RWPE2 (cell line): ENCODE measurements at regions not wholly inside any gene's neighbourhood (a gene's known extent, or its start where the extent isn't known, plus 50 kb on each side); places are given as distances from the start of the nearest gene placed in this dataset.

Source experiments
- ATAC-seq: fragments of 200-7000 bp; cut with Tn5 transposase; 3 replicates; pipeline ENCODE4 v1.9.1; 2021; ENCODE audit warnings: low read depth
- DNase-seq: peaks from one replicate; pipeline ENCODE4 v3.0.0-alpha.2; 2020; ENCODE audit warnings: low spot score
- H3K27ac ChIP-seq: fragments of 450-650 bp; 2 replicates; pipeline ENCODE4 v1.5.1; 2017; ENCODE audit warnings: mild to moderate bottlenecking; ENCODE audit not compliant: poor library complexity, severe bottlenecking
- H3K27me3 ChIP-seq: fragments of 250-450 bp; sonication (Bioruptor Pico); 2 replicates; pipeline ENCODE4 v1.5.1; 2021; ENCODE audit warnings: mild to moderate bottlenecking, moderate library complexity; ENCODE audit not compliant: insufficient read depth, poor library complexity, severe bottlenecking
- H3K36me3 ChIP-seq: fragments of 250-450 bp; sonication (Bioruptor Pico); 2 replicates; pipeline ENCODE4 v1.5.1; 2020; ENCODE audit warnings: low read depth, mild to moderate bottlenecking, moderate library complexity
- H3K4me1 ChIP-seq: fragments of 250-450 bp; sonication (Bioruptor Pico); 2 replicates; pipeline ENCODE4 v1.5.1; 2021; ENCODE audit warnings: mild to moderate bottlenecking, moderate library complexity; ENCODE audit not compliant: insufficient read depth, poor library complexity, severe bottlenecking
- H3K4me3 ChIP-seq: fragments of 250-450 bp; sonication (Bioruptor Pico); 2 replicates; pipeline ENCODE4 v1.5.1; 2021; ENCODE audit warnings: mild to moderate bottlenecking, moderate library complexity; ENCODE audit not compliant: severe bottlenecking
- H3K9me3 ChIP-seq: fragments of 250-450 bp; sonication (Bioruptor Pico); 2 replicates; pipeline ENCODE4 v1.5.1; 2021; ENCODE audit warnings: mild to moderate bottlenecking, moderate library complexity; ENCODE audit not compliant: severe bottlenecking
- TF ChIP-seq, protein P1 (sequence below): fragments of 450-650 bp; IDR thresholded peaks from one replicate; pipeline ENCODE4 v1.5.1; 2017; ENCODE audit warnings: mild to moderate bottlenecking, moderate library complexity; ENCODE audit not compliant: poor library complexity, severe bottlenecking

DNA sequence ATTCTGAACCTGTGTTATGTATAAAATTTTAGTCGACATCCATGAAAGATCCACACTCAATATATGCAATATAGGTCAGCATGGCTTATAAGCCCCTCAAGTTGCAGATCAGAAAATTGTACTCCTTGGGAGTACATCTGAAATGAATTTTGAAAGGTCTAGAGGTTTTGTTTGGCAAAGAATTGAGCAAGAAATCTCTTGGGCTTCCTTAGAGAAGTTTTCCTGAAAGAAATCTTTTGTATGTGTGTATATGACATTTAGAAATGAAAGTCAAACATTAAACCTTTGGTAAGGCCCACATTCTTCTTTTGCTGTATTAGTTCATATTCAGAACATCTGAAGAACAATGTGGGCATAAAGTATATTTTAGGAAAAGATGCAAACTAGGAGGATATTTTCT, 1006.6 kb downstream of the NAALADL2 start:
- no peaks in the 10 kb centered on the region for H3K36me3 ChIP-seq
- peaks cover 2% of the 10 kb centered on the region for H3K27me3 ChIP-seq
- H3K9me3 ChIP-seq, result no peaks in the 10 kb centered on the region
- TF ChIP-seq, protein P1, sequence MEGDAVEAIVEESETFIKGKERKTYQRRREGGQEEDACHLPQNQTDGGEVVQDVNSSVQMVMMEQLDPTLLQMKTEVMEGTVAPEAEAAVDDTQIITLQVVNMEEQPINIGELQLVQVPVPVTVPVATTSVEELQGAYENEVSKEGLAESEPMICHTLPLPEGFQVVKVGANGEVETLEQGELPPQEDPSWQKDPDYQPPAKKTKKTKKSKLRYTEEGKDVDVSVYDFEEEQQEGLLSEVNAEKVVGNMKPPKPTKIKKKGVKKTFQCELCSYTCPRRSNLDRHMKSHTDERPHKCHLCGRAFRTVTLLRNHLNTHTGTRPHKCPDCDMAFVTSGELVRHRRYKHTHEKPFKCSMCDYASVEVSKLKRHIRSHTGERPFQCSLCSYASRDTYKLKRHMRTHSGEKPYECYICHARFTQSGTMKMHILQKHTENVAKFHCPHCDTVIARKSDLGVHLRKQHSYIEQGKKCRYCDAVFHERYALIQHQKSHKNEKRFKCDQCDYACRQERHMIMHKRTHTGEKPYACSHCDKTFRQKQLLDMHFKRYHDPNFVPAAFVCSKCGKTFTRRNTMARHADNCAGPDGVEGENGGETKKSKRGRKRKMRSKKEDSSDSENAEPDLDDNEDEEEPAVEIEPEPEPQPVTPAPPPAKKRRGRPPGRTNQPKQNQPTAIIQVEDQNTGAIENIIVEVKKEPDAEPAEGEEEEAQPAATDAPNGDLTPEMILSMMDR, result no peak
- no peak overlapping the region for H3K27ac ChIP-seq
- DNase-seq (no peak), ATAC-seq (no peak)
- no peak overlapping the region for H3K4me3 ChIP-seq
- H3K4me1 ChIP-seq, result no peaks in the 10 kb centered on the region

DNA sequence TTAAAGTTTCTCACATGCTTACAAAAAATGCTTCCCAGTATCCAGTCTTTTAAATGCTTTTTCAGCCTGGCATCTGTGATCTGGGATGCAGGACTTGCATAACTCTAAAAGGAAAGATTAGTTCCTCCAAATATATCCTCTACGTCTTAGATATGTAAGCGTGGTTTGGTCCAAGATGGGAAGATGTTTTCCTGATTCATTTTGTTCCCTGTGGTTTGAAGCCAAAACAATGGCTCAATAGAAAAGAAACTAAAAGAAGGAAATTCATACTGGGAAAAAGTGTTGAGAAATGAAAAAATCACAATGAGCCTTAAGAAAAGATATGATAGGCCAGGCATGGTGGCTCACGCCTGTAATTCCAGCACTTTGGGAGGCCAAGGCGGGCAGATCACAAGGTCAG, 1002.8 kb downstream of the NAALADL2 start:
- Histone ChIP-seq H3K36me3 (no peaks in the 10 kb centered on the region), H3K9me3 (no peaks in the 10 kb centered on the region), H3K27me3 (no peaks in the 10 kb centered on the region), H3K4me1 (no peaks in the 10 kb centered on the region), H3K27ac (no peak overlapping the region), H3K4me3 (no peak overlapping the region)
- no peak for ATAC-seq
- DNase-seq, result no peak
- TF ChIP-seq, protein P1, result no peak
